OCI-LY1 (cell line): ENCODE measurements at regions not wholly inside any gene's neighbourhood (a gene's known extent, or its start where the extent isn't known, plus 50 kb on each side); places are given as distances from the start of the nearest gene placed in this dataset.

Experiments used
- CTCF ChIP-seq: fragments of 200-600 bp; sonication (generic), shearing (Covaris generic); IDR thresholded peaks from 2 replicates; pipeline ENCODE4 v1.5.1; 2017; ENCODE audit warnings: mild to moderate bottlenecking, antibody characterized with exemption, low read length, moderate library complexity, mixed read lengths
- EZH2 ChIP-seq: fragments of 200-600 bp; sonication (generic), shearing (Covaris generic); IDR thresholded peaks from 2 replicates; pipeline ENCODE4 v1.8.0; 2017; ENCODE audit warnings: borderline replicate concordance, mixed run types, mild to moderate bottlenecking, antibody characterized with exemption, low read length, moderate library complexity, mixed read lengths

DNA sequence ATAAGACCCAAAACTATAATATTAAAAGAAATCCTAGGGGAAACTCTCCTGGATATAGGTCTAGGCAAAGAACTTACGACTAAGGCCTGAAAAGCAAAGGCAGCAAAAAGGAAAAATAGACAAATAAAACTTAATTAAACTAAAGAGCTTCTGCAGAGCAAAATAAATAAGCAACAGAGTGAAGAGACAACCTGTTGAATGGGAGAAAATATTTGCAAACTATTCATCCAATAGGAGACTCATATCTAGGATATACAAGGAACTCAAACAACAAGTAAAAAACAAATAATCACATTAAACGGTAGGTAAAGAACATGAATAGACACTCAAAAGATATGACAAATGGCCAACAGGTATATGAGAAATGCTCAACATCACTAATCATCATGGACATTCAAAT, 318.6 kb downstream of the CSNK1G3 start:
- TF ChIP-seq CTCF (no peak), EZH2 (no peak)
